Activated CD8-positive, alpha-beta T cell treated with anti-CD3 and anti-CD28 coated beads for 36 hours (primary cell): ENCODE measurements at regions not wholly inside any gene's neighbourhood (a gene's known extent, or its start where the extent isn't known, plus 50 kb on each side); places are given as distances from the start of the nearest gene placed in this dataset.
"Not testable (repeated sequence)": the region's sequence is repeated elsewhere in the genome, so short reads cannot be mapped to it uniquely, and the experiment has no call there.

Experiments used
- ATAC-seq: fragments of 200-7000 bp; cut with Tn5 transposase; one replicate; pipeline ENCODE4 v1.10.0; 2021; ENCODE audit warnings: mild to moderate bottlenecking, moderate library complexity
- CTCF ChIA-PET: fragments of 350-600 bp; sonication (Branson Sonifier 250); formaldehyde crosslinking; loops from one replicate; lab custom pipeline; 2021; ENCODE audit warnings: antibody characterized with exemption; lab: Charles Lee
- POLR2A ChIA-PET: fragments of 350-600 bp; sonication (Branson Sonifier 250); formaldehyde crosslinking; loops from one replicate; lab custom pipeline; 2021; ENCODE audit warnings: antibody characterized with exemption; lab: Charles Lee
- DNase-seq: peaks from one replicate; pipeline ENCODE4 v3.0.0-alpha.2; 2020
- H3K27ac Mint-ChIP-seq: one replicate; pipeline ENCODE4 v1.8.0; 2021; ENCODE audit warnings: mild to moderate bottlenecking, mixed read lengths
- H3K27me3 Mint-ChIP-seq: one replicate; pipeline ENCODE4 v1.8.0; 2021; ENCODE audit warnings: mixed read lengths
- H3K36me3 Mint-ChIP-seq: one replicate; pipeline ENCODE4 v1.8.0; 2021; ENCODE audit warnings: low read depth, mixed read lengths
- H3K4me1 Mint-ChIP-seq: one replicate; pipeline ENCODE4 v1.8.0; 2021; ENCODE audit warnings: low read depth, mixed read lengths
- H3K4me3 Mint-ChIP-seq: one replicate; pipeline ENCODE4 v1.8.0; 2021; ENCODE audit warnings: mild to moderate bottlenecking, moderate library complexity, mixed read lengths
- H3K9me3 Mint-ChIP-seq: one replicate; pipeline ENCODE4 v1.8.0; 2021; ENCODE audit warnings: mixed read lengths
- intact Hi-C: fragments of 100-400 bp; cut with micrococcal nuclease; formaldehyde crosslinking; loops from one replicate; pipeline ENCODE4 v1.10.0; 2022
- TF ChIP-seq, protein P1 (sequence below): fragments of 200-600 bp; IDR thresholded peaks from one replicate; pipeline ENCODE4 v1.8.0; 2022; ENCODE audit warnings: antibody characterized with exemption, mild to moderate bottlenecking

DNA sequence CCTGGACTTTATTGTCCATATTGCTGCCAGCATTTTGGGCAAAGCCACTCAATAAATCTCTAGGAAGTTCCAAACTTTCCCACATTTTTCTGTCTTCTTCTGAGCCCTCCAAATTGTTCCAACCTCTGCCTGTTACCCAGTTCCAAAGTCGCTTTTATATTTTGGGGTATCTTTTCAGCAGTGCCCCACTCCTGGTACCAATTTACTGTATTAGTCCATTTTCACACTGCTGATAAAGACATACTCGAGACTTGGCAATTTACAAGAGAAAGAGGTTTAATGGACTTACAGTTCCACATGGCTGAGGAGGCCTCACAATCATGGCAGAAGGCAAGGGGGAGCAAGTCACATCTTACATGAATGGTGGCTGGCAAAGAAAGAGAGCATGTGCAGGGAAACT, 53.4 kb downstream of the AHSP start:
- H3K4me3 Mint-ChIP-seq, intact Hi-C loops, H3K36me3 Mint-ChIP-seq, H3K27me3 Mint-ChIP-seq, POLR2A ChIA-PET, ATAC-seq, H3K27ac Mint-ChIP-seq, H3K4me1 Mint-ChIP-seq, DNase-seq, CTCF ChIA-PET: not testable (repeated sequence)
- peaks cover 39% of the 10 kb centered on the region for H3K9me3 Mint-ChIP-seq

DNA sequence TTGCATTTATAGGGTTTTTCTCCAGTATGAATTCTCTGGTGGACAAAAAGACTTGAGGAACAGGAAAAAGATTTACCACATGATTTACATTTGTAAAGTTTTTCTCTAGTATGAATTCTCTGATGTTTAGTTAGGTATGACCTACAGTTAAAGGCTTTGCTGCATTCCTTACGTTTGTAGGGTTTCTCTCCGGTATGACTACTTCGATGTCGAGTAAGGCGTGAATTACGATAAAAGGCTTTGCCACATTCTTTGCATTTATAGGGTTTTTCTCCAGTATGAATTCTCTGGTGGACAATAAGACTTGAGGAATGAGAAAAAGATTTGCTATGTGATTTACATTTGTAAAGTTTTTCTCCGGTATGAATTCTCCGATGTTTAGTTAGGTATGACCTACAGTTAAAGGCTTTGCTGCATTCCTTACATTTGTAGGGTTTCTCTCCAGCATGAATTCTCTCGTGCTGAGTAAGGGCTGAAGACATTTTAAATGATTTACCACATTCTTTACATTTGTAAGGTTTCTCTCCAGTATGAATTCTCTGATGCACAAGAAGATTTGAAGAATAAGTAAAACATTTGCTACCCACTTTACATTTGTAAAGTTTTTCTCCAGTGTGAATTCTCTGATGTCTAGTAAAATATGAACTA, 74.2 kb downstream of the AHSP start:
- CTCF ChIA-PET, POLR2A ChIA-PET, ATAC-seq: not testable (repeated sequence)

DNA sequence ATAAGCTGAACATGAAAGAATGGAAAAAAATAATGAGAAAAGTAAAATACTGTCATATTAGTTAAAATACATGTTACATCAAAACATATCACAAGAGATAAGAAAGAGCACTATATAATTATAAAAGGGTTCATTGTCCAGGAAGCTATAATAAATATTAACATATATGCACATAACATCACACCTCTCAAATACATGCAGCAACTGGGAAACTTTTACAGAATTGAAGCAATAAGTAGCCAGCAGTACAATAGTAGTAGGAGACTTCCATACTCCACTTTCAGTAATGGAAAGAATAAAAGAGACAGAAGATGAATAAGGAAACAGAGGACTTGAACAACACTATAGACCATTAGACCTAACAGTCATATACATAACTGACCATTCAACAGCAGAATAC, 90.4 kb downstream of the AHSP start:
- DNase-seq (no peak), ATAC-seq (no peak)
- H3K27ac Mint-ChIP-seq: no peak overlapping the region
- no peaks in the 10 kb centered on the region for H3K4me1 Mint-ChIP-seq
- POLR2A ChIA-PET: no interaction called here
- intact Hi-C loops: no loop called here
- CTCF ChIA-PET: no interaction called here
- TF ChIP-seq, protein P1, sequence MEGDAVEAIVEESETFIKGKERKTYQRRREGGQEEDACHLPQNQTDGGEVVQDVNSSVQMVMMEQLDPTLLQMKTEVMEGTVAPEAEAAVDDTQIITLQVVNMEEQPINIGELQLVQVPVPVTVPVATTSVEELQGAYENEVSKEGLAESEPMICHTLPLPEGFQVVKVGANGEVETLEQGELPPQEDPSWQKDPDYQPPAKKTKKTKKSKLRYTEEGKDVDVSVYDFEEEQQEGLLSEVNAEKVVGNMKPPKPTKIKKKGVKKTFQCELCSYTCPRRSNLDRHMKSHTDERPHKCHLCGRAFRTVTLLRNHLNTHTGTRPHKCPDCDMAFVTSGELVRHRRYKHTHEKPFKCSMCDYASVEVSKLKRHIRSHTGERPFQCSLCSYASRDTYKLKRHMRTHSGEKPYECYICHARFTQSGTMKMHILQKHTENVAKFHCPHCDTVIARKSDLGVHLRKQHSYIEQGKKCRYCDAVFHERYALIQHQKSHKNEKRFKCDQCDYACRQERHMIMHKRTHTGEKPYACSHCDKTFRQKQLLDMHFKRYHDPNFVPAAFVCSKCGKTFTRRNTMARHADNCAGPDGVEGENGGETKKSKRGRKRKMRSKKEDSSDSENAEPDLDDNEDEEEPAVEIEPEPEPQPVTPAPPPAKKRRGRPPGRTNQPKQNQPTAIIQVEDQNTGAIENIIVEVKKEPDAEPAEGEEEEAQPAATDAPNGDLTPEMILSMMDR: no peak
- H3K4me3 Mint-ChIP-seq: no peak overlapping the region
- peaks cover 1% of the 10 kb centered on the region for H3K36me3 Mint-ChIP-seq
- H3K27me3 Mint-ChIP-seq: peaks cover 2% of the 10 kb centered on the region
- peaks cover 4% of the 10 kb centered on the region for H3K9me3 Mint-ChIP-seq

More for the DNA sequence above, 74.2 kb downstream of the AHSP start:
- H3K4me1 Mint-ChIP-seq, H3K27me3 Mint-ChIP-seq, intact Hi-C loops, H3K27ac Mint-ChIP-seq, DNase-seq, H3K4me3 Mint-ChIP-seq: not testable (repeated sequence)
- H3K36me3 Mint-ChIP-seq: peaks cover 16% of the 10 kb centered on the region
- peaks cover 58% of the 10 kb centered on the region for H3K9me3 Mint-ChIP-seq

DNA sequence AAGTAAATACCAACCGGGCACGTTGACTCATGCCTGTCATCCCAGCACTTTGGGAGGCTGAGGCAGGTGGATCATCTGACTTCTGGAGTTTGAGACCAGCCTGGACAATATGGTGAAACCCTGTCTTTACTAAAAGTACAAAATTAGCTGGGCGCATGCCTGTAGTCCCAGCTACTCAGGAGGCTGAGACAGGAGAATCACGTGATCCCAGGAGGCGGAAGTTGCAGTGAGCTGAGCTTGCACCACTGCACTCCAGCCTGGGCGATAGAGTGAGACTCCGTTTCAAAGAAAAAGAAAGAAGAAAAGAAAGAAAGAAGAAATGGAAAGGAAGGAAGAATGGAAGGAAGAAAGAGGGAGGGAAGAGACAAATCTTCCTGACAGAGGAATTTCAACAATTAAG, 108.7 kb downstream of the AHSP start:
- H3K9me3 Mint-ChIP-seq: peaks cover 5% of the 10 kb centered on the region
- intact Hi-C loops: no loop called here
- H3K4me3 Mint-ChIP-seq: no peak overlapping the region
- H3K27me3 Mint-ChIP-seq: peaks cover 11% of the 10 kb centered on the region
- H3K4me1 Mint-ChIP-seq: no peaks in the 10 kb centered on the region
- TF ChIP-seq, protein P1: no peak
- no peaks in the 10 kb centered on the region for H3K36me3 Mint-ChIP-seq
- no peak for DNase-seq
- ChIA-PET CTCF (no interaction called here), POLR2A (no interaction called here)
- no peak for ATAC-seq
- H3K27ac Mint-ChIP-seq: no peak overlapping the region

DNA sequence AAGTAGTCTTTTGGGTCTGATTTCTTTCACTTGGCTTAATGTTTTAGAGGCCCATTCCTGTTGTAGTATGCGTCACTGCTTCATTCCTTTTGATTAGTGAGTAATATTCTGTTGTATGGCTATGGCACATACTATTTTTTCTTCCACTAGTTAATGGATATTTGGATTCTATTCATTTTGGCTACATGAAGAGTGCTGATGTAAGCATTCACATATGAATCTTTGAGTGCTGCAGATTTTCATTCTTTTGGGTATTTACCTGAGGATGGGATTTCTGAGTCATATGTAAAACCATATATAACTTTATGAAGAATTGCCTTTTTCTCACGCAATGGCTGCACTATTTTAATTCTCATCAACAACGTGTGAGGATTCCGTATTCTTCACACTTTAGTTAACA, 113.6 kb downstream of the AHSP start:
- Mint-ChIP-seq H3K27ac (no peak overlapping the region), H3K4me3 (no peak overlapping the region)

DNA sequence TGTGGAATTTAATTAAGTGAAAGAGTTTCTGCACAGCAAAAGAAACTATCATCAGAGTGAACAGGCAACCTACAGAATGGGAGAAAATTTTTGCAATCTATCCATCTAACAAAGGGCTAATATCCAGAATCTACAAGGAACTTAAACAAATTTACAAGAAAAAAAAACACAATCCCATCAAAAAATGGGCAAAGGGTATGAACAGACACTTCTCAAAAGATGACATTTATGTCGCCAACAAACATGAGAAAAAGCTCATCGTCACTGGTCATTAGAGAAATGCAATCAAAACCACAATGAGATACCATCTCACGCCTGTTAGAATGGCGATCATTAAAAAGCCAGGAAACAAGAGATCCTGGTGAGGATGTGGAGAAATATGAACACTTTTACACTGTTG, 128.0 kb downstream of the AHSP start:
- ATAC-seq, H3K4me3 Mint-ChIP-seq, H3K36me3 Mint-ChIP-seq, H3K27me3 Mint-ChIP-seq, H3K4me1 Mint-ChIP-seq, POLR2A ChIA-PET, DNase-seq, H3K27ac Mint-ChIP-seq, intact Hi-C loops, CTCF ChIA-PET: not testable (repeated sequence)
- H3K9me3 Mint-ChIP-seq: peaks cover 21% of the 10 kb centered on the region

More for the DNA sequence above, 113.6 kb downstream of the AHSP start:
- Mint-ChIP-seq H3K36me3 (no peaks in the 10 kb centered on the region), H3K9me3 (no peaks in the 10 kb centered on the region), H3K27me3 (peaks cover 10% of the 10 kb centered on the region), H3K4me1 (no peaks in the 10 kb centered on the region)
- TF ChIP-seq, protein P1: no peak
- ChIA-PET CTCF (no interaction called here), POLR2A (no interaction called here)
- intact Hi-C loops: no loop called here
- ATAC-seq: no peak
- no peak for DNase-seq
